ENCODE measurements at regions not wholly inside any gene's neighbourhood (a gene's known extent, or its start where the extent isn't known, plus 50 kb on each side); places are given as distances from the start of the nearest gene placed in this dataset.

DNA sequence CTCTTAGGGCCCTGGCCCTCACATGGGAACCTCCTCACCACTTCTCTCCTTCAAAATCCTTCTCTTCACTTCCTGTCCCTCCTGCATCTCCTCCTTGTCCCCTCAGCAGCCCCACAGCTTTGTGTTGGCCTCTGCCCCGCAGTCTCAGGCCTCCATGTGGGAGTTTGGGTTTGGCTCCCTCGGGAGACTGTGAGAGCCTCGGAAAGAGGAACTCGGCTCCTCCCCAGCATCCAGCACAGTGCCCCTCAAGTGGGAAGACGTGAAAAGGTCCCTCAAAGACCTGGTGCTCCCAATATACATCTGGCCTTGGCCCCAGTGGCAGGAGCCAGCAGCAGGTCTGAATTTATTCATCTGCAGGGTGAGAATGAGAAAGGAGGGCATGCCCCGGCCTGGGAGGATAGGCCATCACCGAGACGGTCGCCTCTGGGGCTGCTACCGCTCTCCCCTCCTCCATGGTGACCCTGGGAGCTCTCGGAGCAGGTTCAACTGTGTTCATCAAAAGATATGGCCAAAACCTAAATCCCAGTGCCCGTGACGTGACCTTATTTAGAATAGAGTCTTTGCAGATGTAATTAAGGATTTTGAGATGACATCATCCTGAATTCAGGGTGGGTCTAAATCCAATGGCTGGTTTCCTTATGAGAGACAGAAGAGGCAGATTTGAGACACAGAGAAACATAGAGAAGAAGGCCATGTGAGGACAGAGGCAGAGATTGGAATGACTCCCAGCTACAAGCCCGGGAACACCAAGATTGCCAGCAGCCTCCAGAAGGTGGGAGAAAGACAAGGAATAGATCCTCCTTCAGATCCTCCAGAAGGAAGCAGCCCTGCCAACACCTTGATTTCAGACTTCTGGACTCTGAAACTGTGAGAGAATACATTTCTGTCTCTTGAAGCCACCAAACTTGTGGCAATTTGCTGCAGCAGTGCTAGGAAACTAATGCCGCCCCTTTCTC lies 135.1 kb downstream of the MRM1 start:
- no CpG with 5 or more reads among the region's 15 CpGs for WGBS, 2 donors (ENCODE audit: extremely low coverage in 2 of 2, insufficient read length in 2 of 2, insufficient replicate concordance in 1 of 2)
- H2BK15ac ChIP-seq (ENCODE audit: low read length): peak overlapping the region; percentile 60

DNA sequence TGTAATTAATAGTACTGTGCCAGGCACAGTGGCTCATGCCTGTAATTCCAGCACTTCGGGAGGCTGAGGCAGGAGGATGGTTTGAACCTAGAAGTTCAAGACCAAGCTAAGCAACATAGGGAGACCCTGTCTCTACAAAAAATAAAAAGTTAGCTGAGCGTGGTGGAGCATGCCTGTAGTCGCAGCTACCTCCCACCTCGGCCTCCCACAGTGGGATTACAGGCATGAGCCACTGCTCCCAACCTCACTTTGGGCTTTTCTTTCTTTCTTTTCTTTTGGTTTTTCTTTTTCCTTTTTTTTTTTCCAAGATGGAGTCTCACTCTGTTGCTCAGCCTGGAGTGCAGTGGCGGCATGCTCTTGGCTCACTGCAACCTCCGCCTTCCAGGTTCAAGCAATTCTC lies 137.8 kb downstream of the MRM1 start:
- Histone ChIP-seq H3K27me3 (ENCODE audit: control insufficient read depth in 3 of 3, insufficient read depth in 3 of 3, low read depth in 1 of 3, low read length in 3 of 3) (peaks cover 0 to 13% (median 0%) of the 10 kb centered on the region in 3 experiments), H2AK5ac (ENCODE audit: low read depth, low read length) (no peak overlapping the region), H3K4me3 (ENCODE audit: low read length in 2 of 2) (no peak overlapping the region), H3K23ac (ENCODE audit: low read depth, low read length, poor library complexity) (no peak overlapping the region), H4K8ac (ENCODE audit: low read depth, low read length) (no peak overlapping the region), H2BK5ac (ENCODE audit: low read length) (no peak overlapping the region), H3K4me2 (ENCODE audit: insufficient read depth, low read length, poor library complexity, severe bottlenecking) (no peak overlapping the region), H3K9ac (ENCODE audit: low read depth, low read length, poor library complexity) (no peak overlapping the region), H4K91ac (ENCODE audit: low read depth, low read length, poor library complexity) (no peak overlapping the region), H2BK15ac (ENCODE audit: low read length) (no peak overlapping the region), H3K36me3 (replicated peaks in 1 of 2; ENCODE audit: control insufficient read depth in 2 of 2, insufficient read depth in 2 of 2, low read length in 2 of 2) (no peaks in the 10 kb centered on the region), H3K79me1 (ENCODE audit: low read depth, low read length) (no peaks in the 10 kb centered on the region), H2AFZ (ENCODE audit: low read length) (no peak overlapping the region), H2BK12ac (ENCODE audit: low read length) (no peak overlapping the region), H3K4ac (ENCODE audit: low read length) (no peak overlapping the region), H3K27ac (replicated peaks; ENCODE audit: low read length) (no peak overlapping the region), H3K18ac (ENCODE audit: low read length) (no peak overlapping the region), H3K4me1 (ENCODE audit: control insufficient read depth in 2 of 2, insufficient read depth in 1 of 2, low read depth in 1 of 2, low read length in 2 of 2) (peaks cover 10 to 12% of the 10 kb centered on the region in 2 donors), H3K14ac (ENCODE audit: low read length) (no peak overlapping the region), H2BK120ac (ENCODE audit: low read depth, low read length) (no peak overlapping the region), H3K9me3 (replicated peaks in 1 of 2; ENCODE audit: control insufficient read depth in 2 of 2, insufficient read depth in 1 of 2, low read depth in 1 of 2, low read length in 2 of 2) (peaks cover 2 to 4% of the 10 kb centered on the region in 2 donors)
- no CpG with 5 or more reads among the region's 6 CpGs for WGBS, 2 donors (ENCODE audit: extremely low coverage in 2 of 2, insufficient read length in 2 of 2, insufficient replicate concordance in 1 of 2)
- no peak for DNase-seq (ENCODE audit: low spot score)

More for the DNA sequence above, 135.1 kb downstream of the MRM1 start:
- Histone ChIP-seq H3K27me3 (ENCODE audit: control insufficient read depth in 3 of 3, insufficient read depth in 3 of 3, low read depth in 1 of 3, low read length in 3 of 3) (peaks cover 0 to 22% (median 0%) of the 10 kb centered on the region in 3 experiments), H2AK5ac (ENCODE audit: low read depth, low read length) (peak overlapping the region; percentile 24), H4K91ac (ENCODE audit: low read depth, low read length, poor library complexity) (no peak overlapping the region), H3K27ac (replicated peaks; ENCODE audit: low read length) (no peak overlapping the region), H2AFZ (ENCODE audit: low read length) (no peak overlapping the region), H2BK120ac (ENCODE audit: low read depth, low read length) (no peak overlapping the region), H3K4me1 (ENCODE audit: control insufficient read depth in 2 of 2, insufficient read depth in 1 of 2, low read depth in 1 of 2, low read length in 2 of 2) (peaks cover 6 to 8% of the 10 kb centered on the region in 2 donors), H3K36me3 (replicated peaks in 1 of 2; ENCODE audit: control insufficient read depth in 2 of 2, insufficient read depth in 2 of 2, low read length in 2 of 2) (no peaks in the 10 kb centered on the region), H3K9me3 (replicated peaks in 1 of 2; ENCODE audit: control insufficient read depth in 2 of 2, insufficient read depth in 1 of 2, low read depth in 1 of 2, low read length in 2 of 2) (peaks cover 0 to 2% of the 10 kb centered on the region in 2 donors), H3K23ac (ENCODE audit: low read depth, low read length, poor library complexity) (no peak overlapping the region), H3K4ac (ENCODE audit: low read length) (no peak overlapping the region), H2BK12ac (ENCODE audit: low read length) (no peak overlapping the region), H3K14ac (ENCODE audit: low read length) (no peak overlapping the region), H3K4me3 (ENCODE audit: low read length in 2 of 2) (no peak overlapping the region), H3K18ac (ENCODE audit: low read length) (peak overlapping the region; percentile 33), H3K4me2 (ENCODE audit: insufficient read depth, low read length, poor library complexity, severe bottlenecking) (no peak overlapping the region), H4K8ac (ENCODE audit: low read depth, low read length) (no peak overlapping the region), H2BK5ac (ENCODE audit: low read length) (peak overlapping the region; percentile 26), H3K9ac (ENCODE audit: low read depth, low read length, poor library complexity) (no peak overlapping the region), H3K79me1 (ENCODE audit: low read depth, low read length) (no peaks in the 10 kb centered on the region)
- DNase-seq (ENCODE audit: low spot score): no peak

GRCh38 chr17:36740157-36740556 lies 138.8 kb downstream of the MRM1 start:
- Histone ChIP-seq H2BK120ac (ENCODE audit: low read depth, low read length) (no peak overlapping the region), H3K14ac (ENCODE audit: low read length) (peak overlapping the region; percentile 17), H2AFZ (ENCODE audit: low read length) (no peak overlapping the region), H3K27ac (replicated peaks; ENCODE audit: low read length) (no peak overlapping the region), H3K4me1 (ENCODE audit: control insufficient read depth in 2 of 2, insufficient read depth in 1 of 2, low read depth in 1 of 2, low read length in 2 of 2) (peaks cover 10 to 12% of the 10 kb centered on the region in 2 donors), H3K18ac (ENCODE audit: low read length) (peak overlapping the region; percentile 53), H2AK5ac (ENCODE audit: low read depth, low read length) (no peak overlapping the region), H3K4ac (ENCODE audit: low read length) (no peak overlapping the region), H4K8ac (ENCODE audit: low read depth, low read length) (no peak overlapping the region), H3K9ac (ENCODE audit: low read depth, low read length, poor library complexity) (no peak overlapping the region), H2BK15ac (ENCODE audit: low read length) (peak overlapping the region; percentile 12), H3K23ac (ENCODE audit: low read depth, low read length, poor library complexity) (no peak overlapping the region), H3K4me2 (ENCODE audit: insufficient read depth, low read length, poor library complexity, severe bottlenecking) (no peak overlapping the region), H4K91ac (ENCODE audit: low read depth, low read length, poor library complexity) (no peak overlapping the region), H2BK12ac (ENCODE audit: low read length) (peak overlapping the region; percentile 34), H3K36me3 (replicated peaks in 1 of 2; ENCODE audit: control insufficient read depth in 2 of 2, insufficient read depth in 2 of 2, low read length in 2 of 2) (no peaks in the 10 kb centered on the region), H3K27me3 (ENCODE audit: control insufficient read depth in 3 of 3, insufficient read depth in 3 of 3, low read depth in 1 of 3, low read length in 3 of 3) (peaks cover 0 to 11% (median 0%) of the 10 kb centered on the region in 3 experiments), H3K79me1 (ENCODE audit: low read depth, low read length) (no peaks in the 10 kb centered on the region), H2BK5ac (ENCODE audit: low read length) (peak overlapping the region; percentile 45), H3K4me3 (ENCODE audit: low read length in 2 of 2) (no peak overlapping the region), H3K9me3 (replicated peaks in 1 of 2; ENCODE audit: control insufficient read depth in 2 of 2, insufficient read depth in 1 of 2, low read depth in 1 of 2, low read length in 2 of 2) (peaks cover 2 to 5% of the 10 kb centered on the region in 2 donors)
- DNase-seq (ENCODE audit: low spot score): no peak
- WGBS, 2 donors (ENCODE audit: extremely low coverage in 2 of 2, insufficient read length in 2 of 2, insufficient replicate concordance in 1 of 2): no CpG with 5 or more reads among the region's 8 CpGs

Data from neuronal stem cell (in vitro differentiated cells).